M059J (cell line): ENCODE measurements at regions not wholly inside any gene's neighbourhood (a gene's known extent, or its start where the extent isn't known, plus 50 kb on each side); places are given as distances from the start of the nearest gene placed in this dataset.
"Not testable (repeated sequence)": the region's sequence is repeated elsewhere in the genome, so short reads cannot be mapped to it uniquely, and the experiment has no call there.

Experiments
- DNase-seq: peaks from one replicate; pipeline ENCODE4 v3.0.0-alpha.2; 2012; ENCODE audit warnings: low read depth

DNA sequence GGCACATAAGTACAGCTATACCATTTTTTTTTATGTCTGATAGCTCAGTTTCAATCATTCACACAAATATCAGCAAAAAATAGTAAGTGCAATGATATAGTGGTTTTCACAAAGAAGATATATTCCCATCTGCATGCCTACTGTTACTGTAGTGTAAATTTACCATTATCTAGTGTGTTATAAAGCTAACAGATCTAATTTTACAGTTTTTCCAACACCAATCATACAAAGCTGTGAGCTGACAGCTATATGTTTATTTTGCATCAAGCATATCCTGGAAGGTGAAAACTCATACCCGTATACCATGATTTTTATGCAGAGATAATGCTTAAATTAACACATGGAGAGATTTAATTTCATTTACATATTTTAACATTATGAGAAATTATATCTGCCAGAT lies 89.9 kb upstream of the HAPLN1 start:
- no peak for DNase-seq

GRCh38 chr5:83802686-83803085 lies 82.0 kb upstream of the HAPLN1 start:
- peak; percentile 41 for DNase-seq

- no peak for DNase-seq
Measured at GRCh38 chr5:83800201-83800600, 79.5 kb upstream of the HAPLN1 start.

- not testable (repeated sequence) for DNase-seq
Measured at GRCh38 chr5:83799020-83799419, 78.4 kb upstream of the HAPLN1 start.

DNA sequence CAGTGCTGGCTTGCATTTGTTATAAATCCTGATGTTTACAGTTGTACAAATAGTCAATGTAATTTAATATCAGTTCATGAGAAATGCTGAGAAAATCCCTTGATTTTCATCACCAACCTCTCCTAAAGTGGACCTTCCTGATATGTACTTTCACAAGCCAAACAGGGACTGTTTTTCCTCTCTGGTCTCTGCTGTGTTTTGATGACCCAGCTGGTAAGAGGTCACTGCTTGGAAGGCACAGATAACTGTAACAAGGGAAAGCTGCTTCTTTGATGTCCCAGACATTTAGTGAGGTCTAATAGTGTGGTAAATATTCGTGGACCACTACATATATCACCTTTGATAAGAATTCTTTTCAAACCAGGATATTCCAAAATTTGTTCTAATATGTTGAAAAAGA lies 68.7 kb upstream of the HAPLN1 start:
- no peak for DNase-seq

DNA sequence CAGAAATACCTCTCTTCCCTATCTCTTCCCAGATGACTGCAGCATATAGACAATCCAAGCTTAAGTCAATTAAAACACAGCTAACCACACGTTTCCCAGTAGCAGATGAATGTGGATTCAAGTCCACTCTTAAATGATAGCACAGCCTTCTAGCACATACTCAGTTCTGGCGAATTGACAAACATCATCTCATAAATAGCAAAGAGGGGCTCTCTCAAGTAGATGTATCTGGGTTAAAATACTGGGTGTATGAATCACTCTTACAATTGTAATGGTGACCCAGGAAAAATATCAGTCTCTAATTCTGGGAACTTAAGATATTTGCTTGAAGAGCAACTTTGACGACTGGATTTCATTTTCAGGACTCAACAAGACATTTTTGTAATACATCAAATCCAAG lies 67.0 kb upstream of the HAPLN1 start:
- no peak for DNase-seq

DNA sequence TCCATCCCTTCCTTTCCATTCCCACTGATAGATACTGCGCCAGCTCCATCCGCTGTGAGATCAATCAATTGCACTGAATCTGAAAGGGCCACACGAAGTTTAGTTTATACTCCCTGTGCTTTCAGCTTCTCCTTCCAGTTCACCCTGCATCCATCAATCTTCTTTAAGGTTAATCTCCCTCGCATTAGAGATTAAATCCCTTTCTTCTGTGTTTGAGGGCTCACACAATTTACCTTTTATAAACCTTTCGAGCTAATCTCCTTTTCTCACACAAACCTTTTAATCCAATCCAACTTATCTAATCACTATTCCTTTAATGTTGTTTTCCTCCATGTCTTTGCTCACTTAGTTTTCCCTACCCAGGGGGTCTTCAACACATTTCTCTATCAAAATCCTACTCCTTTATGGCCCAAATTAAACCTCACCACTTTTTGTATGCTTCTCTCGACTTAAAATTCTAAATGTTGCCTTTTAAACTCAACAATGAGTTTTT lies 64.6 kb upstream of the HAPLN1 start:
- no peak for DNase-seq

GRCh38 chr5:83780699-83781350 lies 60.2 kb upstream of the HAPLN1 start:
- DNase-seq: no peak

DNA sequence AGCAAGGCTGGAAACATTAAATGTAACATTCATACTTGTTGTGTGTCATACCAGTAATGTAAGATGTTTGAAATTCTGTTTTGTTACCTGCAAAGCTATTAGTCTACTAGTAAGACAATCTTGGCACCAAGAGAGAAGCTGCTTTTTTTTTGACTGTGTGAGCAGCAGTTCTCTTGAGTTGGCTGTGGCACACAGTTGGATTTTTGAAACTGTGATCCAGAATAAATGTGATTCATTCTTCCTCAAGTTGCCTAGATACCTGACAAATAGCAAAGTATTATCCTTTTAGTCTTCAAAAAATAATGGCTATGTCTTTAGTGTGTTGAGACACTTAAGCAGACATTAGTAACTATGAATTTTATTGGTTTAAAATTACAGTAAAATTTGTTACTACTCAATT lies 57.2 kb upstream of the HAPLN1 start:
- DNase-seq: peak; percentile 41

- DNase-seq: no peak
Measured at GRCh38 chr5:83776437-83777031, 55.9 kb upstream of the HAPLN1 start.
